ENCODE measurements at regions not wholly inside any gene's neighbourhood (a gene's known extent, or its start where the extent isn't known, plus 50 kb on each side); places are given as distances from the start of the nearest gene placed in this dataset.
"Not testable (repeated sequence)": the region's sequence is repeated elsewhere in the genome, so short reads cannot be mapped to it uniquely, and the experiment has no call there.

DNA sequence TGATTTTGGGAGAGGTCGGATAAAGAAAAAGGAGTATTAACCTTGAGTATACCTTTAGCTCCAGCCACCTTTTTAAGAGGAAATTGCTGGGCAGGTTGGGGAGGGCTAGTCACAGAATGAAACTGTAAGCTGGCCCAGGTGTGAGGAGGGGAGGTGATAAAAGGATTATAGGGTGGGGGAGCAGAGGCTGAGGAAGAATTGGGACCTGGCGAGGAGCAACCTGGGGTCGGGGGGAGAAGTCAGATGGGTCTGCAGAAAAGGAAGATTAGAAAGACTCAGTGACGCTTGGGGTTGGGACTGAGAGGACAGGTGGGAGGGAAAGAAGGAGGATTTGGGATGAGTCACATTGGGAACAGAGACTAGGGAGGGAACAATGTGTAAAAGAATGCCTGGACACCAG is 1548.5 kb upstream of the WWC1 start:
- not testable (repeated sequence) for DNase-seq

DNA sequence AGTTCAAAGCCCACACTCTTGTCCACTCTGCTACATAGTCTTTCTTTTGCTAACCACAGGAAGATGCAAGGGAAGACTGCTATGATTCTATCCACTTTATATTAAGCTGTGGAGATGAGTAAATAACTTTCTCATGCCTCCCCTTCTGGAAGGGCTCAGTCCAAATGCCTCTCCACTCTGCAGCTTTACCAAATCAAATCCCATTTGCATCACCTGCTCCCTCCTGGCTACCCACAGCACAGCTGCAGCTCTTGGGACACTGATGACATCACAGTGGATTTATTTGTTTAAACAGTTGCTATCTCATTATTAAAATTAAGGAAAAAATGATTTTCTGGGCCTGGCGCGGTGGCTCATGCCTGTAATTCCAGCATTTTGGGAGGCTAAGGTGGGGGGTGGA is 1544.9 kb upstream of the WWC1 start:
- no peak for DNase-seq

DNA sequence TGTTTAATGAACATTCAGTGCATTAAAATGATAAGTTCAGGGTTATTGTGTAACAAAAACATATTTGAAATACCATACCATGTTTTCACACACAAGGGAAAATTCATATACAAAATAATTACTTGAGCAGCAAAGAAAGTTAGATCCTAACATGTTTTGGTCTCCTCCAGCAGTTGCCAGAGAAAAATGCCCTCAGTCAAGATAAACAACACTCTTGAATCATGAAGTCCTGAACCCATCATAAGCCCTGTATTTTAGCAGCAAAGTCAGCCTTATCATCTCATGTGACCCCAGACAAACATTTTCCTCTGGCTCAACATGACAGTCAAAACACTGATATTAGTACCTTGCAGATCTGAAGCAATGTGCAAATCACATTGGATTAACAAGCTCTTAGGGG is 1541.1 kb upstream of the WWC1 start:
- no peak for DNase-seq

DNA sequence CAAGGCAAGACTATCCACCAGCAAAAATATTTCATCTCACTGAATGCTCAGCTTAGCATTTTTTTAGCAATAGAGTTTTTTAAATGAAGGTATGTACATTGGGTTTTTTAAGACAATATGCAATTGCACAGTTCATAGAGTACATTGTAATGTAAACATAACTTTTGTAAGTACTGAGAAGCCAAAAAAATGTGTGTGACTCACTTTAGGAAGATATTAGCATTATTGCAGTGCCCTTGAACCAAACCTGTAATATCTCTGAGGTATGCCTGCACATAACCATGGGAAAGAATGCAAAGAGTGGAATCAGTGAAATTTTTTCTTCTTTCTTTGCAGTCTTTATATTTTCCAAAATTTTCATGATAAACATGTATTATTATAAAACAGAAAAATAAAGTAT is 1533.3 kb upstream of the WWC1 start:
- no peak for DNase-seq

DNA sequence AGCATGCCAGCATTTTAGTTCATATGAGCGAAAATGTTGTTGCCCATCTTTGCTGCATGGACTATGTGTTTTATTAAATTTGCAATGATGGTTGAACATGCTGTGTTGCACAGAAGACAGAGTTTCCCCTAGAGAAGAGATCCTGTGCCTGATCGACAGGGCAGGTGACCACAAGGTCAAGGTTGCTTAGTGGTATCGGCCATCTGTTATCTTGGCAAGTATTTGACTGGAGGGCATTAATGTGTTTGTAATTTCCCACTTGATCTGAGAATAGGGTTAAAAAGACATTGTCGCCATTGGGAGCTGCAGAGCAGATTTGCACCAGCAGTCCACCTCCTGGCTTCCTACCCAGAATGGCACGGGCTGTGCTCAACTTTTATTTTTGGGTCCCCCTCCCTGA is 1523.6 kb upstream of the WWC1 start:
- DNase-seq: no peak

DNA sequence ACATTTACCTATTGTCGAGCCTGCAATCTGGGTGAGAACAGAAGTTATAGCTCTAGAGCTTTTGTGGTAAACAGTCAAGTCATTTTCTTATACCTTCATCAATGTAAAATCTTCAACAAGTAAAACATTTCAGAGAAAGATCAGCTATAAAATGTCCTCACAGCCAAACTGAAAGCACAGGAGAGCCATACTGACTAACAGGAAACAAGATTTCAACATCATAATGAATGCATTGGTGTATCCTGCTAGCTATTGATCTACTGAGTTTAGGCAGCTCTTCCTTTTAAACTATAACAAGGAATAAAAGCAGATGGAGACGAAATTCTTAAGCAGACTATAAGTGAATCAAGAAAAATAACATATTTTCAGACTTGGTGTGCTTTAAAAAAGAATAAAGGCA is 1522.9 kb upstream of the WWC1 start:
- no peak for DNase-seq

DNA sequence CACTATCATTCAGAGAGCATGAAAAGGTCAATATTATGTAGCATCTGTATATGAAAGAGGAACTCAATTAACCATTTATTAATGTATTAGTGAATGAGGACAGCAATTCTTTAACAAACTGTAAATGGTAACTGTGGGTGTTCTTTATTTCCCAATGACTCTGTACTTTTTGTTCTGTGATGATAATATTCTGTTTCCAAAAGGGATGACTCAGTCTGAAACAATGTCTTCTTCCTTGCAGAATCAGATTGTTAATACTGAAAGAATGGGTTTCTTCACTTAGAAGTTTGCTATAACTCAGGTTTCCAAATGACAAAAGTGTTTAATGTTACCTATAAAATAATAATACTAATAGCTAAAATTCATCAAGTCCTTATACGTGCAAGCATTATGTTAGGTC is 1518.7 kb upstream of the WWC1 start:
- no peak for DNase-seq

DNA sequence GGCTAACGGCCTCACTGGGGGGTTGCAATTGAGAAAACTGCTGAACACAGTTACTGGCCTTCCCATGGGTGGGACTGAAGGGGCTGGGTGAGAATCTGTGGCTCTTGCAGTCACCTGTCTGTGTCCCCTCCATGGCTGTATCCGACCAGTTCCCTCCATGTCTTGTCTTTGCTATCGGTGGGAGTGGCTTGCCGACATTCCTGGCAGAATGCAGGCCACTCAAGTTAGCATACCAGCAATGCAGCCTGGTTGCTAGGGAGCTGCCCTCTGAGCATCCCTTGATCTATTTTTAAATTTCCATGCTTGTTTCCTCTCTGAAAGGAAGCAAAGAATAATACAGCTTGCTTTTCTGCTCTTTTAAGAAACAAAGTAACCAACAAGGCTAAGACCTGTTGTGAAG is 1509.7 kb upstream of the WWC1 start:
- DNase-seq: no peak

DNA sequence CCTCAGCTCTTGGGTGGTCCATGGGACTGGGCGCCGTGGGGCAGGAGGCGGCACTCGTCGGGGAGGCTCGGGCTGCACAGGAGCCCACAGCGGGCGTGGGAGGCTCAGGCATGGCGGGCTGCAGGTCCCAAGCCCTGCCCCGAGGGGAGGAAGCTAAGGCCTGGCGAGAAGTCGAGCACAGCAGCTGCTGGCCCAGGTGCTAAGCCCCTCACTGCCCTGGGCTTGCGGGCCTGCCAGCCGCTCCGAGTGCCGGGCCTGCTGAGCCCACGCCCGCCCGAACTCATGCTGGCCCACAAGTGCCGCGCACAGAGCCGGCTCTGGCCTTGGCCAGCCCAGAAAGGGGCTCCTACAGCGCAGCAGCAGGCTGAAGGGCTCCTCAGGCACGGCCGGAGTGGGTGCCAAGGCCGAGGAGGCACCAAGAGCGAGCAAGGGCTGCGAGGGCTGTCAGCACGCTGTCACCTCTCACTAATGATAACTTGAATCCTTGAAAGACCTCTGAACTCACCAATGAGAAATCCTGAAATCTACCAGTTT is 1506.8 kb upstream of the WWC1 start:
- no peak for DNase-seq

DNA sequence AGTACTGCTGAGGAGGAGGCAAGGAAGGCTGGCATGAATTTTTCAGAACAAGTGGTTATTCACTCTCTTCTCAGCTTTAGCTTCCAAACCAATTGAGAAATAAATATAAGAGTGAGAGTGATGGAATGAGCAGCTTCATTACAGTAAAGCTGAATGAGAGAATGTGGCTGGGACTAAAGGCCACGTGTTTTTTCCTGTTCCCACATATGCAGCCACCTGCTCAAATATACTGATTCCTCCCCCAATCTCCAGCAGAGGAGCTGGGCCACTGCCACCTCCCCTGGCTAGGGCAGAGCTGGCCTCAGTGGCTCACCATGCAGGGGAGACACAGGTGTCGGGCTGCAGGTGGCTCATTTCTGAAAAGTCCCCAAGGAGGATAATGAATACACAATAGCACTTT is 1505.3 kb upstream of the WWC1 start:
- DNase-seq: no peak

DNA sequence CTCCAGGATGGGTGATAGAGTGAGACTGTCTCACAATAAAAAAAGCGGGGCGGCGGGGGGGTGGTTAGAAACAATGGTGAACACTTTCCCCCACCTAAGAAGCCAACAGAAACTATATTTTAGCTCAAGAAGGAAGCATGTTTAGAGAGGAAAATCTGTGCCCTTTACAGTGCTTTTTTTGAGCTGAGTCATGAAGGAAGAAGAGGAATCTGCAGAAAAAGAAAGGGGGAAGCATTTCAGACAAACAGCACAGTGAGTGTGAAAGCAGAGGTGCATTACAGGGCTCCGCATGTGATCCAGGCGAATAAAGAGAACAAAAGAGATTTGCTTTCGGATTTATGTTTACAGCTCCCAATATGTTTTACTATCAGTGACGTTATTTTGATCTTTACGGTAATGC is 1504.6 kb upstream of the WWC1 start:
- DNase-seq: no peak

DNA sequence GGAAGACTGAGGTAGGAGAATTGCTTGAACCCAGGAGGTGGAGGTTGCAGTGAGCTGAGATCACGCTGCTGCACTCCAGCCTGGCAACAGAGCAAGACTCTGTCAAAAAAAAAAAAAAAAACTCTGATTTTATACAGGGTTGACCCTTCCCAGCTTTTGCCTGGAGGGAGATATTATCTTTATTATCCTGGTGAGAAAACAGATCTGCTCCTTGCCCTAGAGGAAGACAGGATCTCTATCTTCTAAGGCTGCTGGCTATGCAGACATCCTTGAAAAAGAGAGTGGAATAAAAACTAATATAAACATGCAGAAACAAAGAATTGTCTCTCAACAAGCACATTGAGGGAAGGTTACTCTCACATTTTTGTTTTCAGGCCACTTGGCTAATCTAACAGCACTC is 1503.4 kb upstream of the WWC1 start:
- DNase-seq: no peak

DNA sequence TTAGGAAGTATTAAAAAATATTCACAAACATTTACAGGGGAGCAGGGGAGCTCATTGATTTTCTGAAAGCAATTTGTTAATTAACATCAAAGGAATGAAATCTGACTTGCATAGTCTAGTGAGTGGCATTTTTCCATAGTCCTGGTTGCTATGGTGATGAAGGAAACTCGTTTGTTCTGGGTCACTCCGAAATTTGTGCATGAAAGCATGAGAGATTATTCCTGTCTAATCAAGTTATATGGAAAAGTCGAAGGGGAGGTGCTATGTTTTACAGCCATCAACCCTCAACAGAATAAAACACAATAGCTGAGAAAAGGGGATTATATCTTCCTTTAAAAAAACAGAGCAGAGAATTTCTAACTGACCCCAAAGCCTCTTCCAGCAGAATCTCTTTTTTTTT is 1495.7 kb upstream of the WWC1 start:
- no peak for DNase-seq

DNA sequence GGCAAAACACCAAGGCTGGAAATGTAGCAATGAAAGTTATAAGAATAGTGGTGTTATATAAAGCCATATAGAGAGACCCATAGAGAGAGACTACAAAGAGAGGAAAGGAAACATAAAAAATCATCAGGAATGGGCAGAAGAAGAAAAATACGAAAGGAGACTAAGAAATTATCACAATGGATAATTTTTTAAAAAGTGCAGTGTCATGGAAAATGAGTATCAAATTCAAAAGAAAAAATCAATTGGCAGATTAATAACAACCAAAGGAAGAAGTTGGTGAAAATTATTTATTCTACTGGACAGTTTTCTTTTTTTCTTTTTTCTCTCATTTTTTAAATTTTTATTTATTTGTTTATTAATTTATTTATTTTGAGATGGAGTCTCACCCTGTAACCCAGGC is 1488.4 kb upstream of the WWC1 start:
- DNase-seq: no peak

DNA sequence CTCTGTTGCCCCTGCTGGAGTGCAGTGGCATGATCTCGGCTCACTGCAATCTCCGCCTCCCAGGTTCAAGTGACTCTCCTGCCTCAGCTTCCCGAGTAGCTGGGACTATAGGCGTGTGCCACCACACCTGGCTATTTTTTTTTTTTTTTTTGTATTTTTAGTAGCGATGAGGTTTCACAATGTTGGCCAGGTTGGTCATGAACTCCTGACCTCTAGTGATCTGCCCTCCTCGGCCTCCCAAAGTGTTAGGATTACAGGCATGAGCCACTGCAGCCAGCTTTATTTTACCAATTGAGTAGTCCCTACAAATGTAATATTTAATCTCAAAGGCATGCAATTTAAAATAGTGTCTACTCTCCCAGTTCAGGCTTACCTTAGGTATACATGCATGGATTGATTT is 1487.2 kb upstream of the WWC1 start:
- not testable (repeated sequence) for DNase-seq

DNA sequence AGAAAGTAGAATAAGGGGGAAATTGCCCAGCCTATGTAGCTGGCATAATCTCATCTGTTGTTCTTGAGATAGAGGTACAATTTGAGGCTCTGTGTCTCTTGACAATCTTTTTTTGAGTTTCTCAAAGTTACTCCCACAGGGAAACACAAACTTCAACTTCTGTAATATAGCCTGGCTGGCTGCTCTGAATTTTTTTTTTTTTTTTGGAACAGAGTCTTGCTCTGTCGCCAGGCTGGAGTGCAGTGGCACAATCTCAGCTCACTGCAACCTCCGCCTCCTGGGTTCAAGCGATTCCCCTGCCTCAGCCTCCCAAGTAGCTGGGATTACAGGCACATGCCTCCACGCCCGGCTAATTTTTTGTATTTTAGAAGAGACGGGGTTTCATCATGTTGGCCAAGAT is 1486.8 kb upstream of the WWC1 start:
- not testable (repeated sequence) for DNase-seq

DNA sequence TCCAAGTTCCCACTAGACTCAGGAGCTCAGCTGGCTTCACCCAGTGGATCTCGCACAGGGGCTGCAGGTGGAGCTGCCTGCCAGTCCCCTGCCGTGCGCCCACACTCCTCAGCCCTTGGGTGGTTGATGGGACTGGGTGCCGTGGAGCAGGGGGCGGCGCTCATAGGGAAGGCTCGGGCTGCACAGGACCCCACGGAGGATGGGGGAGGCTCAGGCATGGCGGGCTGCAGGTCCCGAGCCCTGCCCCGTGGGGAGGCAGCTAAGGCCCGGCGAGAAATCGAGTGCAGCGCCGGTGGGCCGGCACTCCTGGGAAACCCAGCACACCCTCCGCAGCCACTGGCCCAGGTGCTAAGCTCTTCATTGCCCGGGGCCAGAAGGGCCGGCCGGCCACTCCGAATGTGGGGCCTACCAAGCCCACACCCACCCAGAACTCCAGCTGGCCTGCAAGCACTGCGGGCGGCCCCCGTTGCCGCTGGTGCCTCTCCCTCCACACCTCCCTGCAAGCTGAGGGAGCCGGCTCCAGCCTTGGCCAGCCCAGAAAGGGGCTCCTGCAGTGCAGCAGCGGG is 1481.3 kb upstream of the WWC1 start:
- DNase-seq: not testable (repeated sequence)

DNA sequence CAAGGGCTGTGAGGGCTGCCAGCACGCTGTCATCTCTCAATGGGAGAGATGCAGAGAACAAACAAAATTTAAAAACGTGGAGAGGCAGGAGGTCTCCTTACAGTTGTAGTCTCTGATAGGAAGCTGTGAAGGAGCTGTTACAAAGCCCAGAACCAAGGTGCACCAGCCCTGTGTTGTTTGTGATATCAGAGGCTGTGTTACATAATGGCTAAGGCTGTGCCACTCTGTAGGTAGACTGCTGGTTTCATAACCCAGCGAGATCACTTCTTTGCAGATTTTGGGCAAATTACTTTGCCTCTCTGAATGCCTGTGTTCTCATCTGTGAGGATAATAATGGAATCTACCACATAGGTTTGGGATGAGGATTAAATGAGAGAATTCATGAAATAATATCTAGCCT is 1480.7 kb upstream of the WWC1 start:
- no peak for DNase-seq

DNA sequence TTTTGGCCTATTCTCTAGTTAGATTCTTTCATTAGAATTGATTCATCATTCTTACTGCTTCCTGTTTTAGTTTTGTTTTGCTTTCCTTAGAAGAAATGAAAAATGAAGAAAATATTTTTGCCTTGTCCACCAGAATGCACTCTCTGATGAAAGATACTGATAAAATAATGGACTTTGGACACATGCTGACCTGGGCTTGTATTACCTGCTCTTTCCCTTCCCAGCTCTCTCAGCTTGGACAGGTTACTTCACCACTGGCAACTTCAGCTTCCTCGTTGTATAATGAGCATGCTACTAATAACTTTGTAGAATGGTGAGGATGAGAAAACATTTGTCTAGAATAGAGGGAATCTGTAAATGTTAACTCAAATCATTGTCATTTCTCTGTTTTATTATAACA is 1468.1 kb upstream of the WWC1 start:
- DNase-seq: no peak

DNA sequence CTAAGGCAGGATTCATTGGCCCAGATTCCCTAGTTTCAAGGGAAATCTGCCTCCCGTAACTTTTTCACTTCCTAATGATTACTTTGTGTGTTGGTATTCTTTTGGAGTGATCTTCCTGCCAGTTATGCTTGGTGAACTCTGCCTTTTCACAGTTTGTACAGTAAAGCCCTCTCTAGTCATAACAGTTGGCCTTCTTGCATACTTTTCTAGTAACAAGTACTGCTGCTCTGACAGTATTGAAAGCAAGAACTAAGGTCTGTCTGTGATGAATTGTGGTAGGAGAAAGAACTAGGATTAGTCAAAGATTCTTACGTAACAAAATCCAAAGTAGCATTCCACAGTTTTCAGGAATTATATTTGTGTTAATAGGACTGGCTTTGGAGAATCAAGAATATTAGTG is 1457.2 kb upstream of the WWC1 start:
- DNase-seq: no peak

DNA sequence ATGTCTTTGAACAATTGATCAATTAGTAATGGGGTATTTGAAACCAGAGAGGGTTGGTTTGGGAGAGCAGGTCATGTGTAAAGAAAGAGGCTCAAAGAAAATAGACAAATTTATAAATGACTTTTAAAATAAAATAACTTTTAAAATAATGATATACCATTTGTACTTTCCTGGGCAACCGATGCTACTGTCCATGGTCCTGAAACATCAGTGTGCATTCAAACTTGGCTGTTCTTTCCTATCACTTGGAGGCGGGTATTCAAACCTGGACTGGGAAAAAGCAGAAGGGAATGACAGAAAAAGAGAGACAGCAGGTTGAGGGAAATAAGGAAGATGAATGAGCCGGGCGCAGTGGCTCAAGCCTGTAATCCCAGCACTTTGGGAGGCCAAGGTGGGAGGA is 1446.4 kb upstream of the WWC1 start:
- no peak for DNase-seq

DNA sequence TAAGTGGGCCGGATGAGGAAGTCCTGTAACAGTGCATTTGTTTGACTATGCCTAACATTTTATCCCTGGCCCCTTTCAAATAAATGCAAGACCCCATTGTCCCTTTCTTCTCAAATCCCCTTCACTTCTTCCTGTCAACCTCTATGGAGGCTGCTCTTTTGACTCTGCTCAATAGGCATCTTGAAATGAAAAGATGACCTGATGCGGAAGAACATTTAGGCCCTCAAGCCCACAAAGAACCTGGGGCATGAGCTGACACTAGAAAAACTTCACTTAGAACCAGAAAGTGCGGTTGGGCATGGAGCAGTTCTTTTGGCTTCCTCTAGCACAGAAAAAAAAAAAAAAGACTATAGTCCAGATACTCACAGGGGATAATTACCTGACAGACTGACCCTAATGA is 1434.7 kb upstream of the WWC1 start:
- DNase-seq: no peak

DNA sequence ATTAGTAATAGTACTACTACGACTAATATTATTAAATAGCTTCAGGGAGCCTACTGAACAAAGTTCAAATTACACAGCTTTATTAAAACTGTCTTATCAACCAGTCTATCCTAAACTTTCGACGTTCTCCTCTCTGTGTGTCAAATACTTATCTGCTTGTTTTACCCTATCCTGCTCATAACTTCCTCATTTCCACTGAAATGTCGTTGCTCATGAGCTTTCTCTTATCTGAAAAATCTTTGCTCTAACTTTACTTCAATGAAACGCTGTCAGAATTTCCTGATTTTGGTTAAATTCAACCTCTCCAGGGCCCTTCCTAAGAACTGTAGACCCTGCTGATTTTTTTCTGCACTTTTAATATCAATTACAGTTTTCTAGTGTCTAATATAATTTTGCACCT is 1431.0 kb upstream of the WWC1 start:
- DNase-seq: no peak

DNA sequence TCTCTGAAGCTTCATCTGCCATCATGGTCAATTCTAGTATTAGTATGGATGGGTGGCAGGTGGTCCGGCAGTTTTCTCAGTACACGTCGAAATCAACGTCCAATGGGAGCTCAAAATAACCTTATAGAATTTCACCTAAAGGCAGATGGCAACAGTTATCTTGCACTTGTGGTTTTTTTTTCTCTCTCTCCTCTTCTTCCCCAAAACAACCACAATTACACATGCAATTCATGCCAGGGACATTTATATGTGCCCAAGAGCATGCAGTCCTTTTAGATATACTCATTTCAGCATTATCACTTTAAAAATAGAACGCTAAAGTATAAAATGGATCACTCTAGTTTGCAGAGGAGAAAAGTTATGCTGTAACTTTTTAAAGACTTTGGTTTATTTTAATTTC is 1428.9 kb upstream of the WWC1 start:
- no peak for DNase-seq

DNA sequence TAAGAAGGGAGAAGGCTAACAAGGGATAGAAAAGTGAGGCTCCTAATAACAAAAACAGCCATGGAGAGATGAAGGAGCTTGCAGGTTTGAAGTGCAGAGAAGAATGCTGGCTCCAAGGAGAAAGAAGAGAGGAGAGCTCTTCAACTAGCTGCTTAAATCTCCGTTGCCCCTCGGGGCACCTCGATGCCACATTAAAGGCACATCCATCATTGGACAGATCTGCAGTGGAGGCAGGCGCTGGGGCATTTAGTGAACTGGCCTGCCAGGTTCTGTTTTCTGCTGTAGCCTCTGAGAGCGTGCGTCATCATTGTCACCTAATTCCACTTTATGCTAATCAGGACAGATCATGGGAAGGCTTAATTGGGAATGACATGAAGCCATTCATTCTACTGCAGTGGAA is 1426.2 kb upstream of the WWC1 start:
- no peak for DNase-seq

DNA sequence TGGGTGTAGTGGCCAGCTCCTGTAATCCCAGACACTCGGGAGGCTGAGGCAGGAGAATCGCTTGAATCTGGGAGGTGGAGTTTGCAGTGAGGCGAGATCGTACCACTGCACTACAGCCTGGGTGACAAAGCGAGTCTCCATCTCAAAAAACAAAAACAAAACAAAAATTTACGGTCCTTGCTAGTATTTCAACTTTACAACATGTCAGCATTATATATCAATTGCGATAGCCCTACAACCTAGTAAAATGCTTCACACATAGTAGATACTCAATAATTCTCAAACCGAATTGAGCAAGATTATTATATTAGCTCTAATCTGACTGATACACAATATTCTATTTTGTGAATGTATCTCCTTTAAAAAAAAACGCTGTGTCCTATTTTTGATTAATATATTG is 1411.0 kb upstream of the WWC1 start:
- no peak for DNase-seq

All from CD4-positive, alpha-beta T cell treated with Interleukin-4 for 4 hours (primary cell).